Panc1 (cell line): ENCODE measurements at regions not wholly inside any gene's neighbourhood (a gene's known extent, or its start where the extent isn't known, plus 50 kb on each side); places are given as distances from the start of the nearest gene placed in this dataset.

Source experiments
- ATAC-seq: fragments of 200-7000 bp; cut with Tn5 transposase; 2 replicates; pipeline ENCODE4 v1.9.1; 2020; ENCODE audit warnings: mild to moderate bottlenecking, moderate library complexity
- BruUV-seq: library from RNA; stranded (reverse); fragments of 400-500 nt; replicated peaks from 2 replicates; lab custom pipeline; 2021; lab: Mats Ljungman, UMichigan
- CTCF ChIA-PET: fragments of 300-600 bp; sonication (Branson Sonifier 250); formaldehyde crosslinking; loops from one replicate; lab custom pipeline; 2022; ENCODE audit warnings: antibody characterized with exemption; lab: Charles Lee
- POLR2A ChIA-PET: fragments of 300-600 bp; sonication (Branson Sonifier 250); formaldehyde crosslinking; loops from one replicate; lab custom pipeline; 2022; ENCODE audit warnings: antibody characterized with exemption; lab: Charles Lee
- DNase-seq: peaks from one replicate; pipeline ENCODE4 v3.0.0-alpha.2; 2010; ENCODE audit warnings: low read depth, low spot score
- H3K27ac ChIP-seq: 2 replicates; pipeline ENCODE4 v1.5.1; 2011; ENCODE audit warnings: mild to moderate bottlenecking, low read length, inconsistent platforms
- H3K27me3 ChIP-seq: fragments of 200-500 bp; sonication (Bioruptor generic); 2 replicates; pipeline ENCODE4 v1.6.0; 2014; ENCODE audit warnings: low read length, inconsistent platforms; ENCODE audit not compliant: control insufficient read depth, insufficient read depth
- H3K36me3 ChIP-seq: fragments of 200-500 bp; sonication (Bioruptor generic); 2 replicates; pipeline ENCODE4 v1.5.1; 2014; ENCODE audit warnings: inconsistent platforms, mild to moderate bottlenecking, low read length, moderate library complexity; ENCODE audit not compliant: control insufficient read depth, insufficient read depth
- H3K4me1 ChIP-seq: 2 replicates; pipeline ENCODE4 v1.5.1; 2011; ENCODE audit warnings: inconsistent platforms, mild to moderate bottlenecking, low read length, moderate library complexity; ENCODE audit not compliant: control insufficient read depth, insufficient read depth
- H3K4me3 ChIP-seq, 2 experiments: 2 replicates each; pipeline ENCODE4 v1.5.1; 2011 to 2012; ENCODE audit warnings: low read depth in 2 of 2, low read length in 2 of 2, mild to moderate bottlenecking in 2 of 2, inconsistent platforms in 1 of 2, moderate library complexity in 1 of 2
- H3K9me3 ChIP-seq: fragments of 200-500 bp; sonication (Bioruptor generic); 2 replicates; pipeline ENCODE4 v1.5.1; 2014; ENCODE audit warnings: low read depth, mild to moderate bottlenecking, inconsistent platforms, low read length, moderate library complexity; ENCODE audit not compliant: control insufficient read depth, insufficient read depth
- CTCF ChIP-seq: fragments of 450-650 bp; IDR thresholded peaks from 2 replicates; pipeline ENCODE4 v1.5.1; 2017; ENCODE audit warnings: mild to moderate bottlenecking
- POLR2AphosphoS5 ChIP-seq: IDR thresholded peaks from 2 replicates; pipeline ENCODE4 v1.6.1; 2012; ENCODE audit warnings: mild to moderate bottlenecking, low read depth, low read length, moderate library complexity
- REST ChIP-seq, 2 experiments: IDR thresholded peaks; 2 replicates each; pipeline ENCODE4 v1.6.1; 2011 to 2012; ENCODE audit warnings: low read depth in 2 of 2, control low read depth in 1 of 2, low read length in 1 of 2, mild to moderate bottlenecking in 1 of 2, moderate library complexity in 1 of 2; ENCODE audit not compliant: insufficient read depth in 1 of 2
- SIN3A ChIP-seq: IDR thresholded peaks from 2 replicates; pipeline ENCODE4 v1.6.1; 2012; ENCODE audit warnings: low read depth, mild to moderate bottlenecking, low read length, moderate library complexity, borderline replicate concordance; ENCODE audit not compliant: insufficient read depth
- TCF7L2 ChIP-seq: IDR thresholded peaks from 2 replicates; pipeline ENCODE4 v1.6.1; 2011; ENCODE audit warnings: mild to moderate bottlenecking, low read depth, low read length, inconsistent platforms
- in situ Hi-C: cut with HindIII; loops from 2 replicates; pipeline ENCODE4 v1.10.0; 2016; ENCODE audit warnings: low sequenced_read_pairs, low pct_unique_long_range_greater_than_20kb
- intact Hi-C: fragments of 100-400 bp; cut with micrococcal nuclease; formaldehyde crosslinking; loops from one replicate; pipeline ENCODE4 v1.10.0; 2022; ENCODE audit not compliant: unreplicated experiment

DNA sequence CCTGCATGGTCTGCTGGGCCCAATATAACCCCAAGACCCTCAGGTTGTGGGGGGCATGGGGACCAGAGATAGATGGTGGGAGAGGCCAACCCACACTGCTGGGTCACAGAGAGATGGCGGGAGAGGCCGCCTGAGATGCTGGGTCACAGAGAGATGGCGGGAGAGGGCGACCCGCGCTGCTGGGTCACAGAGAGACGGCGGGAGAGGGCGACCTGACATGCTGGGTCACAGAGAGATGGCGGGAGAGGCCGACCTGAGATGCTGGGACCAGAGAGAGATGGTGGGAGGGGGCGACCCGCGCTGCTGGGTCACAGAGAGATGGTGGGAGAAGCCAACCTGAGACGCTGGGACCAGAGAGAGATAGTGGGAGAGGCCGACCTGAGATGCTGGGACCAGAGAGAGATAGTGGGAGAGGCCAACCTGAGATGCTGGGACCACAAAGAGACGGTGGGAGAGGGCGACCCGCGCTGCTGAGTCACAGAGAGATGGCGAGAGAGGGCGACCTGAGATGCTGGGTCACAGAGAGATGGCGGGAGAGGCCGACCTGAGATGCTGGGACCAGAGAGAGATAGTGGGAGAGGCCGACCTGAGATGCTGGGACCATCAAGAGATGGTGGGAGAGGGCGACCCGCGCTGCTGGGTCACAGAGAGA, 133.2 kb downstream of the DLL1 start:
- H3K9me3 ChIP-seq, result no peaks in the 10 kb centered on the region
- H3K4me1 ChIP-seq, result peaks cover 8% of the 10 kb centered on the region
- no peak overlapping the region for H3K27ac ChIP-seq
- intact Hi-C loops (no loop called here), in situ Hi-C loops (no loop called here)
- no peaks in the 10 kb centered on the region for H3K27me3 ChIP-seq
- peaks cover 3% of the 10 kb centered on the region; the same call in 1 of the 2 replicates for H3K36me3 ChIP-seq
- DNase-seq (no peak), ATAC-seq (no peak)
- no TSS peak for BruUV-seq
- ChIA-PET CTCF (no interaction called here), POLR2A (no interaction called here)
- no peak overlapping the region for H3K4me3 ChIP-seq
- no peak for TF ChIP-seq REST (IDR thresholded peaks at IDR 0.05; ENCODE audit: insufficient read depth in 1 of 2, low read depth in 2 of 2, low read length in 1 of 2)
- no peak for TF ChIP-seq TCF7L2
- TF ChIP-seq SIN3A, result no peak
- TF ChIP-seq POLR2AphosphoS5, result no peak
- TF ChIP-seq CTCF, result no peak

GRCh38 chr6:170156448-170157375, 134.2 kb downstream of the DLL1 start:
- H3K27ac ChIP-seq, result no peak overlapping the region
- no TSS peak for BruUV-seq
- TF ChIP-seq REST (IDR thresholded peaks at IDR 0.05; ENCODE audit: insufficient read depth in 1 of 2, low read depth in 2 of 2, low read length in 1 of 2) (no peak), TCF7L2 (no peak), CTCF (no peak), SIN3A (no peak), POLR2AphosphoS5 (no peak)
- DNase-seq, result no peak
- no peaks in the 10 kb centered on the region for H3K9me3 ChIP-seq
- in situ Hi-C loops, result no loop called here
- peaks cover 3% of the 10 kb centered on the region; the same call in 1 of the 2 replicates for H3K36me3 ChIP-seq
- intact Hi-C loops, result no loop called here
- peaks cover 10% of the 10 kb centered on the region for H3K4me1 ChIP-seq
- no peaks in the 10 kb centered on the region for H3K27me3 ChIP-seq
- no peak overlapping the region for H3K4me3 ChIP-seq
- CTCF ChIA-PET, result no interaction called here
- POLR2A ChIA-PET, result no interaction called here
- ATAC-seq, result no peak
